PC-9 (cell line): ENCODE measurements at regions not wholly inside any gene's neighbourhood (a gene's known extent, or its start where the extent isn't known, plus 50 kb on each side); places are given as distances from the start of the nearest gene placed in this dataset.

Experiments
- BruUV-seq: library from RNA; stranded (reverse); fragments of 400-500 nt; replicated peaks from 2 replicates; lab custom pipeline; 2021; lab: Mats Ljungman, UMichigan
- CTCF ChIA-PET: fragments of 300-600 bp; sonication (Branson Sonifier 250); formaldehyde crosslinking; loops from one replicate; lab custom pipeline; 2022; ENCODE audit warnings: antibody characterized with exemption; lab: Charles Lee
- POLR2A ChIA-PET: fragments of 300-600 bp; sonication (Branson Sonifier 250); formaldehyde crosslinking; loops from one replicate; lab custom pipeline; 2022; ENCODE audit warnings: antibody characterized with exemption; ENCODE audit not compliant: unreplicated experiment; lab: Charles Lee
- DNase-seq, 2 experiments: peaks; one replicate each; pipeline versions ENCODE4 v3.0.0 to v3.0.0-alpha.2; 2015 to 2022; ENCODE audit warnings: mixed read lengths in 1 of 2
- H2AFZ ChIP-seq: fragments of 200-600 bp; sonication (generic); 2 replicates; pipeline ENCODE4 v1.8.1; 2017; ENCODE audit warnings: antibody characterized with exemption
- H3F3A ChIP-seq: fragments of 200-600 bp; sonication (generic); 2 replicates; pipeline ENCODE4 v1.8.1; 2017; ENCODE audit warnings: antibody characterized with exemption, mild to moderate bottlenecking, low read depth; ENCODE audit not compliant: insufficient read depth
- H3K27ac ChIP-seq: fragments of 200-600 bp; sonication (generic); 2 replicates; pipeline ENCODE4 v1.6.1; 2016; ENCODE audit warnings: mixed run types
- H3K27me3 ChIP-seq: fragments of 200-600 bp; sonication (generic); 2 replicates; pipeline ENCODE4 v1.6.1; 2016; ENCODE audit warnings: low read depth, mixed run types; ENCODE audit not compliant: insufficient read depth
- H3K36me3 ChIP-seq: fragments of 200-600 bp; sonication (generic); 2 replicates; pipeline ENCODE4 v1.6.1; 2016; ENCODE audit warnings: low read depth, mixed run types
- H3K4me1 ChIP-seq: fragments of 200-600 bp; sonication (generic); replicated peaks from 2 replicates; pipeline ENCODE4 v1.6.1; 2016; ENCODE audit warnings: mixed run types; ENCODE audit not compliant: insufficient read depth
- H3K4me2 ChIP-seq: fragments of 200-600 bp; sonication (generic); 2 replicates; pipeline ENCODE4 v1.6.1; 2017; ENCODE audit warnings: mixed run types
- H3K4me3 ChIP-seq: fragments of 200-600 bp; sonication (generic); 2 replicates; pipeline ENCODE4 v1.6.1; 2016; ENCODE audit warnings: mixed run types
- H3K79me2 ChIP-seq: fragments of 200-600 bp; sonication (generic); 2 replicates; pipeline ENCODE4 v1.6.1; 2017; ENCODE audit warnings: low read depth, mixed run types
- H3K9me2 ChIP-seq: fragments of 200-600 bp; sonication (generic); 2 replicates; pipeline ENCODE4 v1.8.1; 2017; ENCODE audit warnings: mild to moderate bottlenecking; ENCODE audit not compliant: insufficient read depth
- H3K9me3 ChIP-seq: fragments of 200-600 bp; sonication (generic); 2 replicates; pipeline ENCODE4 v1.8.1; 2016; ENCODE audit warnings: low read depth; ENCODE audit not compliant: insufficient read depth
- H4K20me1 ChIP-seq: fragments of 200-600 bp; sonication (generic); 2 replicates; pipeline ENCODE4 v1.8.1; 2017; ENCODE audit not compliant: insufficient read depth
- CTCF ChIP-seq: fragments of 200-600 bp; sonication (generic); conservative IDR thresholded peaks from 2 replicates; pipeline ENCODE4 v1.6.1; 2017; ENCODE audit warnings: mixed run types, antibody characterized with exemption, mild to moderate bottlenecking, moderate library complexity
- EZH2 ChIP-seq: fragments of 200-600 bp; sonication (generic); IDR thresholded peaks from 2 replicates; pipeline ENCODE4 v1.8.0; 2017; ENCODE audit warnings: antibody characterized with exemption, low read depth
- intact Hi-C: fragments of 100-400 bp; cut with micrococcal nuclease; formaldehyde crosslinking; loops from one replicate; pipeline ENCODE4 v1.10.0; 2022; ENCODE audit not compliant: unreplicated experiment

GRCh38 chr3:1848935-1849334 lies 249.7 kb upstream of the CNTN4 start:
- DNase-seq = no peak
- H3K9me3 ChIP-seq = no peaks in the 10 kb centered on the region
- no peaks in the 10 kb centered on the region for H3K36me3 ChIP-seq
- no peaks in the 10 kb centered on the region for H3K27me3 ChIP-seq
- no peaks in the 10 kb centered on the region for H3K9me2 ChIP-seq
- TF ChIP-seq EZH2 (no peak), CTCF (no peak)
- H3F3A ChIP-seq = no peaks in the 10 kb centered on the region
- no peak overlapping the region for H3K27ac ChIP-seq
- no peaks in the 10 kb centered on the region for H3K4me1 ChIP-seq
- intact Hi-C loops = no loop called here
- ChIA-PET POLR2A (no interaction called here), CTCF (no interaction called here)
- H2AFZ ChIP-seq = no peak overlapping the region
- H4K20me1 ChIP-seq = no peaks in the 10 kb centered on the region
- no peaks in the 10 kb centered on the region for H3K79me2 ChIP-seq
- no TSS peak for BruUV-seq
- no peak overlapping the region for H3K4me2 ChIP-seq
- H3K4me3 ChIP-seq = no peak overlapping the region

DNA sequence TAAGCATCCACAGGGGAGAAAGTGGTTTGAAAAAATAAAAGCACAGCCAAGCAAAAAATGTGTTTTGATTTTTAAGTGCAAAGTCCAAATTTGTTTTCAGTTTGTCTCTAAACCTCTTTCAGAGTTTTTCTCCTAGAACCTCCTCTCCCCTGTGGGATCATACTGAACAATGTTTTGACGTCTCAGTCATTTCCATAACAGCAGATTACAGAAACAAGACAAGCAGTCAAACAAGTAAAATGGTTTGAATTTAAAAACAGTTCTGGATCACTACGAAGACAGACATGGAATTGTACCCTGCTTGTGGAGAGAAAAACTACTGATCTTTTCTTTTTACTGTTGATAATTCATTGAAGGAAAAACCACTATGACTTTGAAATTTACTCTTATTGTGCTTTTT lies 245.7 kb upstream of the CNTN4 start:
- intact Hi-C loops = no loop called here
- ChIA-PET POLR2A (no interaction called here), CTCF (no interaction called here)
- Histone ChIP-seq H3K27me3 (no peaks in the 10 kb centered on the region), H2AFZ (no peak overlapping the region), H3F3A (no peaks in the 10 kb centered on the region), H3K27ac (no peak overlapping the region), H4K20me1 (no peaks in the 10 kb centered on the region), H3K4me3 (no peak overlapping the region), H3K4me2 (no peak overlapping the region), H3K36me3 (no peaks in the 10 kb centered on the region), H3K9me2 (no peaks in the 10 kb centered on the region), H3K4me1 (no peaks in the 10 kb centered on the region), H3K79me2 (no peaks in the 10 kb centered on the region), H3K9me3 (no peaks in the 10 kb centered on the region)
- no TSS peak for BruUV-seq
- no peak for DNase-seq
- TF ChIP-seq CTCF (no peak), EZH2 (no peak)

GRCh38 chr3:1855841-1856240 lies 242.8 kb upstream of the CNTN4 start:
- no peak for DNase-seq
- H3K4me2 ChIP-seq = no peak overlapping the region
- no TSS peak for BruUV-seq
- H3F3A ChIP-seq = no peaks in the 10 kb centered on the region
- no peak overlapping the region for H2AFZ ChIP-seq
- H3K79me2 ChIP-seq = no peaks in the 10 kb centered on the region
- CTCF ChIA-PET = no interaction called here
- no peak overlapping the region for H3K27ac ChIP-seq
- H3K9me3 ChIP-seq = no peaks in the 10 kb centered on the region
- no peaks in the 10 kb centered on the region for H3K36me3 ChIP-seq
- POLR2A ChIA-PET = no interaction called here
- H3K9me2 ChIP-seq = no peaks in the 10 kb centered on the region
- no peaks in the 10 kb centered on the region for H4K20me1 ChIP-seq
- H3K27me3 ChIP-seq = no peaks in the 10 kb centered on the region
- H3K4me3 ChIP-seq = no peak overlapping the region
- no peaks in the 10 kb centered on the region for H3K4me1 ChIP-seq
- intact Hi-C loops = no loop called here
- no peak for TF ChIP-seq CTCF
- TF ChIP-seq EZH2 = no peak
